K562 (cell line): ENCODE measurements at regions not wholly inside any gene's neighbourhood (a gene's known extent, or its start where the extent isn't known, plus 50 kb on each side); places are given as distances from the start of the nearest gene placed in this dataset.

ENCODE experiments used
- ATAC-seq: fragments of 200-7000 bp; cut with Tn5 transposase; 3 replicates; pipeline ENCODE4 v1.9.1; 2020; ENCODE audit warnings: moderate library complexity
- BruUV-seq: library from RNA; stranded (reverse); fragments of 400-500 nt; replicated peaks from 2 replicates; lab custom pipeline; 2021; lab: Mats Ljungman, UMichigan
- CTCF ChIA-PET: fragments of 300-600 bp; formaldehyde crosslinking; extraction: SDS; loops from one replicate; lab custom pipeline; 2021; ENCODE audit warnings: low intra/inter-chr PET ratio; lab: Yijun Ruan, JAX
- POLR2A ChIA-PET: fragments of 300-600, 350-650 bp; sonication (Branson Sonifier 250); formaldehyde crosslinking; extraction: SDS; loops from one replicate; lab custom pipeline; 2021; ENCODE audit warnings: antibody characterized with exemption, inconsistent platforms; lab: Yijun Ruan, JAX
- DNase-seq, 4 experiments: peaks; one replicate each; pipeline versions ENCODE4 v3.0.0 to v3.0.0-alpha.2; 2011 to 2018; ENCODE audit warnings: low spot score in 3 of 4, mixed read lengths in 3 of 4; ENCODE audit errors: extremely low read depth in 1 of 4
- FAIRE-seq: peaks from 2 replicates; lab custom pipeline; 2011; peaks lifted over from hg19 to GRCh38; lab: Jason Lieb, UNC
- H2AFZ ChIP-seq: 2 replicates; pipeline ENCODE4 v1.6.0; 2011; ENCODE audit warnings: low read depth, low read length, control low read depth, inconsistent platforms
- H3K27ac ChIP-seq: fragments of 200-600 bp; 3 replicates; pipeline ENCODE4 v1.8.0; 2011; ENCODE audit warnings: low read depth, mild to moderate bottlenecking, control low read depth, inconsistent platforms, low read length, moderate library complexity, mixed read lengths; ENCODE audit errors: extremely low read depth
- H3K27me3 ChIP-seq, 2 experiments: fragments of 300-600 bp in 1 of 2; 2 replicates in 1 of 2; 3 replicates in 1 of 2; pipeline versions ENCODE4 v1.6.0 to v1.8.0; 2011; ENCODE audit warnings: inconsistent platforms in 2 of 2, low read length in 2 of 2, mild to moderate bottlenecking in 1 of 2, mixed read lengths in 1 of 2, moderate library complexity in 1 of 2; ENCODE audit not compliant: control insufficient read depth in 2 of 2, insufficient read depth in 2 of 2
- H3K36me3 ChIP-seq: fragments of 300-600 bp; 3 replicates; pipeline ENCODE4 v1.8.0; 2011; ENCODE audit warnings: mild to moderate bottlenecking, low read length, inconsistent platforms; ENCODE audit not compliant: control insufficient read depth, insufficient read depth
- H3K4me1 ChIP-seq, 2 experiments: fragments of 200-600 bp in 1 of 2; replicated peaks in 1 of 2; 2 replicates in 1 of 2; 3 replicates in 1 of 2; pipeline versions ENCODE4 v1.5.1 to v1.8.0; 2011; ENCODE audit warnings: inconsistent platforms in 2 of 2, low read length in 2 of 2, mild to moderate bottlenecking in 1 of 2, mixed read lengths in 1 of 2, moderate library complexity in 1 of 2; ENCODE audit not compliant: control insufficient read depth in 2 of 2, insufficient read depth in 2 of 2
- H3K4me2 ChIP-seq: 2 replicates; pipeline ENCODE4 v1.6.1; 2011; ENCODE audit warnings: low read length, control low read depth, inconsistent platforms, mixed read lengths; ENCODE audit not compliant: insufficient read depth
- H3K4me3 ChIP-seq: fragments of 200-600 bp; sonication (generic), shearing (Covaris generic); 2 replicates; pipeline ENCODE4 v1.5.1; 2016; ENCODE audit warnings: control low read depth, inconsistent platforms
- H3K79me2 ChIP-seq: fragments of 200-600 bp; 3 replicates; pipeline ENCODE4 v1.8.0; 2011; ENCODE audit warnings: low read length, inconsistent platforms; ENCODE audit not compliant: control insufficient read depth, insufficient read depth
- H3K9ac ChIP-seq, 2 experiments: 2 replicates each; pipeline versions ENCODE4 v1.6.0 to v1.6.1; 2011; ENCODE audit warnings: low read depth in 2 of 2, low read length in 2 of 2, control low read depth in 1 of 2, inconsistent platforms in 1 of 2, mild to moderate bottlenecking in 1 of 2, mixed read lengths in 1 of 2; ENCODE audit not compliant: insufficient read depth in 1 of 2
- H3K9me1 ChIP-seq: one replicate; pipeline ENCODE4 v1.6.0; 2011; ENCODE audit warnings: inconsistent platforms, mild to moderate bottlenecking, low read length, moderate library complexity; ENCODE audit not compliant: control insufficient read depth, insufficient read depth
- H3K9me3 ChIP-seq: replicated peaks from 2 replicates; pipeline ENCODE4 v1.5.1; 2011; ENCODE audit warnings: low read depth, low read length, inconsistent platforms; ENCODE audit not compliant: control insufficient read depth, insufficient read depth
- H4K20me1 ChIP-seq: replicated peaks from 2 replicates; pipeline ENCODE4 v1.6.1; 2011; ENCODE audit warnings: low read length, inconsistent platforms, mixed read lengths; ENCODE audit not compliant: control insufficient read depth, insufficient read depth
- CREB1 ChIP-seq, 2 experiments: sonication (generic) in 1 of 2; formaldehyde crosslinking in 1 of 2; IDR thresholded peaks; 2 replicates each; pipeline versions ENCODE4 v1.6.1 to v1.8.0; 2012 to 2022; ENCODE audit warnings: inconsistent platforms in 1 of 2, mild to moderate bottlenecking in 1 of 2, missing genetic modification reagents in 1 of 2, moderate library complexity in 1 of 2
- ESRRB ChIP-seq: fragments of 250-450 bp; sonication (Bioruptor Pico); IDR thresholded peaks from 2 replicates; pipeline ENCODE4 v1.5.0; 2020; ENCODE audit warnings: mild to moderate bottlenecking, moderate library complexity, borderline replicate concordance
- FIP1L1 ChIP-seq: fragments of 200-400 bp; formaldehyde crosslinking; IDR thresholded peaks from 2 replicates; pipeline ENCODE4 v1.6.1; 2018; ENCODE audit warnings: mild to moderate bottlenecking, low read depth, low read length; ENCODE audit not compliant: poor library complexity, severe bottlenecking
- FOXK1 ChIP-seq: sonication (generic); formaldehyde crosslinking; IDR thresholded peaks from 2 replicates; pipeline ENCODE4 v1.8.0; 2022; ENCODE audit warnings: missing genetic modification reagents, mild to moderate bottlenecking, borderline replicate concordance
- MCM7 ChIP-seq, 2 experiments: fragments of 450-650 bp; IDR thresholded peaks; 2 replicates each; pipeline ENCODE4 v1.6.1; 2016 to 2018
- POLR2B ChIP-seq: fragments of 450-650 bp; IDR thresholded peaks from 2 replicates; pipeline ENCODE4 v1.6.1; 2018; ENCODE audit warnings: low read depth; ENCODE audit not compliant: partially characterized antibody
- SNRNP70 ChIP-seq: fragments of 200-400 bp; formaldehyde crosslinking; optimal IDR thresholded peaks from 2 replicates; pipeline ENCODE3; 2017; ENCODE audit warnings: low read depth, low read length
- TOE1 ChIP-seq, 2 experiments: fragments of 450-650 bp in 1 of 2; sonication (generic) in 1 of 2; formaldehyde crosslinking in 1 of 2; IDR thresholded peaks; 2 replicates each; pipeline versions ENCODE4 v1.7.1 to v1.8.0; 2016 to 2022; ENCODE audit warnings: borderline replicate concordance in 2 of 2, mild to moderate bottlenecking in 2 of 2, antibody characterized with exemption in 1 of 2, inconsistent platforms in 1 of 2, low read depth in 1 of 2, missing genetic modification reagents in 1 of 2, moderate library complexity in 1 of 2
- ZNF507 ChIP-seq: conservative IDR thresholded peaks from 2 replicates; pipeline ENCODE4 v1.6.1; 2017; ENCODE audit warnings: missing genetic modification characterization, missing compliant biosample characterization
- WGBS: fragments of 100-300 bp; shearing (Covaris generic); methylation state at CpG from one replicate; pipeline ENCODE4 v1.1.6; 2016; ENCODE audit warnings: low coverage, mixed read lengths; ENCODE audit not compliant: insufficient coverage; ENCODE audit errors: missing lambda C conversion rate; 5-methylcytosine and 5-hydroxymethylcytosine counted together
- in situ Hi-C: fragments of 300-500 bp; cut with MboI; formaldehyde crosslinking; loops from 4 replicates; pipeline ENCODE4 v1.15.0; 2018; ENCODE audit warnings: inconsistent platforms, mixed read lengths
- intact Hi-C: fragments of 100-400 bp; cut with micrococcal nuclease; formaldehyde crosslinking; loops from 2 replicates; pipeline ENCODE4 v1.14.2; 2022
- TF ChIP-seq, protein P1 (sequence below): fragments of 450-650 bp; IDR thresholded peaks from 2 replicates; pipeline ENCODE4 v1.6.1; 2016
- TF ChIP-seq, protein P2 (sequence below), 2 experiments: fragments of 450-650 bp; IDR thresholded peaks; 2 replicates each; pipeline ENCODE4 v1.6.1; 2018; ENCODE audit warnings: mild to moderate bottlenecking in 2 of 2, low read depth in 1 of 2; ENCODE audit not compliant: partially characterized antibody in 2 of 2

DNA sequence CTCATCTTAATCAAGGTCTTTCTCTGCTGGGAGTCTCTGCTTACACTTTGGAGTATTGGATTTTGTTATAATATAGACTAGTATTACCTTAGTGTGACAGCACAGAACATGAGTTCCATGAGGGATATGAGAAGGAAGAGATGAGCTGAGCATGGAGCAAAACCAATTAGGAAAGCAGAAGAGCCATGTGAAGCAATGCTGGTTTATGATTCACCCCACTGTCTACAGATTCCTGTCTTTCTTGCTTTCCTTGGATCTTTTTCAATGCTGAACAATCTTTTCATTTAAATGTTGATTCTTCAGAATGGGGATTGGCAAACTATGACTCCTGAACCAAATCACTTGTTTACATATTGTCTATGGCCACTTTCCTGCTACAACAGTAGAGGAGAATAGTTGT is 70.4 kb upstream of the KITLG start:
- H3K36me3 ChIP-seq, result no peaks in the 10 kb centered on the region
- no peaks in the 10 kb centered on the region for H3K79me2 ChIP-seq
- intact Hi-C loops (no loop called here), in situ Hi-C loops (no loop called here)
- FAIRE-seq (no peak), DNase-seq (no peak), ATAC-seq (no peak)
- ChIA-PET POLR2A (no interaction called here), CTCF (no interaction called here)
- no peaks in the 10 kb centered on the region; the same call in 1 of the 2 replicates for H3K9me3 ChIP-seq
- H3K9ac ChIP-seq, result no peak overlapping the region
- no peaks in the 10 kb centered on the region for H3K9me1 ChIP-seq
- TF ChIP-seq CREB1 (IDR thresholded peaks at IDR 0.05), result no peak
- TF ChIP-seq CREB1 (CRISPR knock-in tag; IDR thresholded peaks at IDR 0.05), result no peak
- no peak for TF ChIP-seq FIP1L1
- no peak for TF ChIP-seq ZNF507
- TF ChIP-seq, protein P1, sequence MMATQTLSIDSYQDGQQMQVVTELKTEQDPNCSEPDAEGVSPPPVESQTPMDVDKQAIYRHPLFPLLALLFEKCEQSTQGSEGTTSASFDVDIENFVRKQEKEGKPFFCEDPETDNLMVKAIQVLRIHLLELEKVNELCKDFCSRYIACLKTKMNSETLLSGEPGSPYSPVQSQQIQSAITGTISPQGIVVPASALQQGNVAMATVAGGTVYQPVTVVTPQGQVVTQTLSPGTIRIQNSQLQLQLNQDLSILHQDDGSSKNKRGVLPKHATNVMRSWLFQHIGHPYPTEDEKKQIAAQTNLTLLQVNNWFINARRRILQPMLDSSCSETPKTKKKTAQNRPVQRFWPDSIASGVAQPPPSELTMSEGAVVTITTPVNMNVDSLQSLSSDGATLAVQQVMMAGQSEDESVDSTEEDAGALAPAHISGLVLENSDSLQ, result no peak
- H2AFZ ChIP-seq, result no peak overlapping the region
- H4K20me1 ChIP-seq, result no peaks in the 10 kb centered on the region
- BruUV-seq, result no TSS peak
- no peaks in the 10 kb centered on the region for H3K27me3 ChIP-seq
- H3K27ac ChIP-seq, result no peak overlapping the region
- no peak overlapping the region for H3K4me2 ChIP-seq
- H3K4me1 ChIP-seq, result no peaks in the 10 kb centered on the region
- no peak overlapping the region for H3K4me3 ChIP-seq

DNA sequence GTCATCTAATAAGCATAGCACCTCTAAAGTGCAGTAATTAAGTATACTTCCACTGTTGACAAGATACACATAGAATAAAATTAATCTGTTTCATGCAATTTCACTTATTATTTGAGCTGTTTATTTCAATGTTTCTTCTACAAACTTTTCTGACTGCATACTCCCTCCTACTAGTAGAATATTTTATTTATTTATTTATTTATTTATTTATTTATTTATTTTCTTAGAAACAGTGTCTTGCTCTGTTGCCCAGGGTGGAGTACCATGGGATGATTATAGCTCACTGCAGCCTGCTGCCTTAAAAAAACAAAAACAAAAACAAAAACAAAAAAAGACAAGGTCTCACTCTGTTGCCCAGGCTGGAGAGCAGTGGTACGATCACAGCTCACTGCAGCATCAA is 68.4 kb upstream of the KITLG start:
- no peak overlapping the region for H3K4me2 ChIP-seq
- DNase-seq, result no peak
- no peaks in the 10 kb centered on the region for H3K9me1 ChIP-seq
- no peak overlapping the region for H3K9ac ChIP-seq
- FAIRE-seq, result no peak
- H3K27me3 ChIP-seq, result no peaks in the 10 kb centered on the region
- WGBS, result 8% methylated on average over 1 of the region's 1 CpG
- no peaks in the 10 kb centered on the region for H4K20me1 ChIP-seq
- no peak for ATAC-seq
- no peaks in the 10 kb centered on the region for H3K79me2 ChIP-seq
- intact Hi-C loops (no loop called here), in situ Hi-C loops (no loop called here)
- H3K36me3 ChIP-seq, result no peaks in the 10 kb centered on the region
- no peak overlapping the region for H2AFZ ChIP-seq
- H3K4me3 ChIP-seq, result no peak overlapping the region
- H3K9me3 ChIP-seq, result no peaks in the 10 kb centered on the region
- POLR2A ChIA-PET, result interaction anchor here (0.6 kb wide), 1 partner anchor 13 kb away, joined by 3 read pairs; no protein-coding TSS in a partner anchor
- no peaks in the 10 kb centered on the region for H3K4me1 ChIP-seq
- no peak overlapping the region for H3K27ac ChIP-seq
- CTCF ChIA-PET, result no interaction called here
- no TSS peak for BruUV-seq
- TF ChIP-seq SNRNP70 (no peak), ESRRB (CRISPR knock-in tag) (no peak), FOXK1 (no peak), MCM7 (IDR thresholded peaks at IDR 0.05) (no peak), POLR2B (no peak), TOE1 (IDR thresholded peaks at IDR 0.05; ENCODE audit: borderline replicate concordance) (no peak), TOE1 (CRISPR knock-in tag; IDR thresholded peaks at IDR 0.05; ENCODE audit: borderline replicate concordance, low read depth) (no peak)
- TF ChIP-seq, protein P2, sequence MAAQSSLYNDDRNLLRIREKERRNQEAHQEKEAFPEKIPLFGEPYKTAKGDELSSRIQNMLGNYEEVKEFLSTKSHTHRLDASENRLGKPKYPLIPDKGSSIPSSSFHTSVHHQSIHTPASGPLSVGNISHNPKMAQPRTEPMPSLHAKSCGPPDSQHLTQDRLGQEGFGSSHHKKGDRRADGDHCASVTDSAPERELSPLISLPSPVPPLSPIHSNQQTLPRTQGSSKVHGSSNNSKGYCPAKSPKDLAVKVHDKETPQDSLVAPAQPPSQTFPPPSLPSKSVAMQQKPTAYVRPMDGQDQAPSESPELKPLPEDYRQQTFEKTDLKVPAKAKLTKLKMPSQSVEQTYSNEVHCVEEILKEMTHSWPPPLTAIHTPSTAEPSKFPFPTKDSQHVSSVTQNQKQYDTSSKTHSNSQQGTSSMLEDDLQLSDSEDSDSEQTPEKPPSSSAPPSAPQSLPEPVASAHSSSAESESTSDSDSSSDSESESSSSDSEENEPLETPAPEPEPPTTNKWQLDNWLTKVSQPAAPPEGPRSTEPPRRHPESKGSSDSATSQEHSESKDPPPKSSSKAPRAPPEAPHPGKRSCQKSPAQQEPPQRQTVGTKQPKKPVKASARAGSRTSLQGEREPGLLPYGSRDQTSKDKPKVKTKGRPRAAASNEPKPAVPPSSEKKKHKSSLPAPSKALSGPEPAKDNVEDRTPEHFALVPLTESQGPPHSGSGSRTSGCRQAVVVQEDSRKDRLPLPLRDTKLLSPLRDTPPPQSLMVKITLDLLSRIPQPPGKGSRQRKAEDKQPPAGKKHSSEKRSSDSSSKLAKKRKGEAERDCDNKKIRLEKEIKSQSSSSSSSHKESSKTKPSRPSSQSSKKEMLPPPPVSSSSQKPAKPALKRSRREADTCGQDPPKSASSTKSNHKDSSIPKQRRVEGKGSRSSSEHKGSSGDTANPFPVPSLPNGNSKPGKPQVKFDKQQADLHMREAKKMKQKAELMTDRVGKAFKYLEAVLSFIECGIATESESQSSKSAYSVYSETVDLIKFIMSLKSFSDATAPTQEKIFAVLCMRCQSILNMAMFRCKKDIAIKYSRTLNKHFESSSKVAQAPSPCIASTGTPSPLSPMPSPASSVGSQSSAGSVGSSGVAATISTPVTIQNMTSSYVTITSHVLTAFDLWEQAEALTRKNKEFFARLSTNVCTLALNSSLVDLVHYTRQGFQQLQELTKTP (IDR thresholded peaks at IDR 0.05; ENCODE audit: low read depth in 1 of 2, partially characterized antibody in 2 of 2), result no peak
